ENCODE measurements at regions not wholly inside any gene's neighbourhood (a gene's known extent, or its start where the extent isn't known, plus 50 kb on each side); places are given as distances from the start of the nearest gene placed in this dataset.

DNA sequence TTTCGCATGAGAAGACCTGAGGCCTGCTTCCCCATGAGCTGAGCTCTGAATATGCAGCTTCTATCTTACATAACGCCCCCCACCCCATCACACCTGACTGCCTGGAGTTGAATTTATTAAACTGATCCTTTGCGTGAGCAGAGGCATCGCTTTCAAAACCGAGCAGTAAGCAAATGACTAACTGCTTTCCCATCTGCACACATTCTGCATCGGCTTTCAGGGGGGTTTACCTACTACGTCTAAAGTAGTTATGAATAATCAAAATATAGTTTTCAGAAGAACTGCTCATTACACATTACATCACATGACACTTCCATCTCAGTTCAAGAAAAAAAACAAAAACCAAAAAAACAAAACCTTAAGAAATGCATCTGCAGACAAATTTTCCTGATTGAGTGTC, 54.7 kb upstream of the EGR2 start:
- ChIA-PET CTCF (interaction anchor here (1.2 to 2.4 kb wide), 3 partner anchors 12 to 262 kb away, joined by 4 to 13 read pairs (median 7); partner anchors contain the start of gene NRBF2), POLR2A (no interaction called here)
- DNase-seq (ENCODE audit: extremely low spot score) = peak; percentile 65
- TF ChIP-seq, protein P1, sequence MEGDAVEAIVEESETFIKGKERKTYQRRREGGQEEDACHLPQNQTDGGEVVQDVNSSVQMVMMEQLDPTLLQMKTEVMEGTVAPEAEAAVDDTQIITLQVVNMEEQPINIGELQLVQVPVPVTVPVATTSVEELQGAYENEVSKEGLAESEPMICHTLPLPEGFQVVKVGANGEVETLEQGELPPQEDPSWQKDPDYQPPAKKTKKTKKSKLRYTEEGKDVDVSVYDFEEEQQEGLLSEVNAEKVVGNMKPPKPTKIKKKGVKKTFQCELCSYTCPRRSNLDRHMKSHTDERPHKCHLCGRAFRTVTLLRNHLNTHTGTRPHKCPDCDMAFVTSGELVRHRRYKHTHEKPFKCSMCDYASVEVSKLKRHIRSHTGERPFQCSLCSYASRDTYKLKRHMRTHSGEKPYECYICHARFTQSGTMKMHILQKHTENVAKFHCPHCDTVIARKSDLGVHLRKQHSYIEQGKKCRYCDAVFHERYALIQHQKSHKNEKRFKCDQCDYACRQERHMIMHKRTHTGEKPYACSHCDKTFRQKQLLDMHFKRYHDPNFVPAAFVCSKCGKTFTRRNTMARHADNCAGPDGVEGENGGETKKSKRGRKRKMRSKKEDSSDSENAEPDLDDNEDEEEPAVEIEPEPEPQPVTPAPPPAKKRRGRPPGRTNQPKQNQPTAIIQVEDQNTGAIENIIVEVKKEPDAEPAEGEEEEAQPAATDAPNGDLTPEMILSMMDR (IDR thresholded peaks at IDR 0.05; ENCODE audit: control extremely low read depth, extremely low read depth, low read depth, missing control alignments) = no peak

- POLR2A ChIA-PET = no interaction called here
- DNase-seq (ENCODE audit: extremely low spot score) = no peak
- TF ChIP-seq, protein P1 (IDR thresholded peaks at IDR 0.05; ENCODE audit: control extremely low read depth, extremely low read depth, low read depth, missing control alignments) = no peak
- CTCF ChIA-PET = interaction anchor here (0.7 to 2.4 kb wide), 4 partner anchors 11 to 136 kb away, joined by 4 to 13 read pairs (median 6); no protein-coding TSS in a partner anchor
Measured at GRCh38 chr10:62869958-62870357, 53.8 kb upstream of the EGR2 start.

GRCh38 chr10:62866941-62867340, 50.8 kb upstream of the EGR2 start:
- POLR2A ChIA-PET = no interaction called here
- TF ChIP-seq, protein P1 (IDR thresholded peaks at IDR 0.05; ENCODE audit: control extremely low read depth, extremely low read depth, low read depth, missing control alignments) = no peak
- CTCF ChIA-PET = interaction anchor here (0.9 to 1.3 kb wide), 3 partner anchors 12 to 39 kb away, joined by 3 to 4 read pairs (median 3); no protein-coding TSS in a partner anchor
- DNase-seq (ENCODE audit: extremely low spot score) = no peak

DNA sequence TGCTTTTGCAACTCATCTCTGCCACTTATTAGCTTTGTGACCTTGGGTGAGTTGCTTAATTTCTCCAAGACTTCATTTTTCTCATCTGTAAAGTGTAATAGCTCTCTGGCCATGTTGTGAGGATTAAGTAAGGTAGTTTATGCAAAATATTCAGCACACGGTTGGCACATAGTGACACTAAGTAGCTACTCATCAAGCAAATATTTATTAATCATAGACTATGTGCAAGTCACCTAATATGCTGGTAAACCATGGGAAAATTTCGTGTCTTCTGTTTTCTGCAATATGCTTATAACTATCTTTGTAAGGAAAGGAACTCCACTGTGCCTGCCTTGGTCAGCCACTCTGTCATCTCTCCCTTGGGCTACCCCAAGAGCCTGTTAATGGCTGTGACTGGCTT, 50.3 kb upstream of the EGR2 start:
- ChIA-PET CTCF (interaction anchor here (0.9 to 1.3 kb wide), 3 partner anchors 11 to 38 kb away, joined by 3 to 4 read pairs (median 3); no protein-coding TSS in a partner anchor), POLR2A (no interaction called here)
- TF ChIP-seq, protein P1 (IDR thresholded peaks at IDR 0.05; ENCODE audit: control extremely low read depth, extremely low read depth, low read depth, missing control alignments) = no peak
- no peak for DNase-seq (ENCODE audit: extremely low spot score)
